Left ventricle myocardium inferior (tissue), 1 donor: ENCODE measurements at regions not wholly inside any gene's neighbourhood (a gene's known extent, or its start where the extent isn't known, plus 50 kb on each side); places are given as distances from the start of the nearest gene placed in this dataset.
A peak's percentile ranks its signal among the peaks of the same experiment; 100 is the strongest.

Source experiments
- DNase-seq: peaks from one replicate; pipeline ENCODE4 v3.0.0-alpha.2; 2020
- H3K27ac ChIP-seq: fragments of 200-600 bp; replicated peaks from 2 replicates; pipeline ENCODE4 v1.8.0; 2021
- H3K27me3 ChIP-seq: fragments of 200-600 bp; 2 replicates; pipeline ENCODE4 v1.8.0; 2021; ENCODE audit warnings: low read depth
- H3K36me3 ChIP-seq: fragments of 200-600 bp; 2 replicates; pipeline ENCODE4 v1.8.0; 2021
- H3K4me1 ChIP-seq: fragments of 200-600 bp; 2 replicates; pipeline ENCODE4 v1.8.0; 2021
- H3K4me3 ChIP-seq: fragments of 200-600 bp; 2 replicates; pipeline ENCODE4 v1.8.0; 2021; ENCODE audit warnings: mild to moderate bottlenecking, moderate library complexity
- H3K9me3 ChIP-seq: fragments of 200-600 bp; replicated peaks from 2 replicates; pipeline ENCODE4 v1.8.0; 2021
- CTCF ChIP-seq: fragments of 200-600 bp; IDR thresholded peaks from 2 replicates; pipeline ENCODE4 v1.8.0; 2021; ENCODE audit warnings: antibody characterized with exemption, mild to moderate bottlenecking, borderline replicate concordance
- intact Hi-C: fragments of 100-400 bp; cut with micrococcal nuclease; formaldehyde crosslinking; loops from one replicate; pipeline ENCODE4 v1.11.0; 2022
- donor health status: DM: no; HTN: yes; CAD: no; lungs with severe emphysema.

- H3K27me3 ChIP-seq = peaks cover 28% of the 10 kb centered on the region
- peaks cover 7% of the 10 kb centered on the region for H3K4me1 ChIP-seq
- H3K9me3 ChIP-seq = no peaks in the 10 kb centered on the region
- intact Hi-C loops = no loop called here
- H3K4me3 ChIP-seq = no peak overlapping the region
- peak overlapping the region; percentile 2 for H3K27ac ChIP-seq
- no peak for DNase-seq
- no peaks in the 10 kb centered on the region for H3K36me3 ChIP-seq
- no peak for TF ChIP-seq CTCF
Measured at GRCh38 chr9:79813258-79813638, 241.5 kb downstream of the TLE4 start.

GRCh38 chr9:79812507-79813257, 240.9 kb downstream of the TLE4 start:
- intact Hi-C loops = no loop called here
- Histone ChIP-seq H3K4me3 (peak overlapping the region; percentile 29), H3K27ac (peak overlapping the region; percentile 2)

GRCh38 chr9:79812099-79812498, 240.3 kb downstream of the TLE4 start:
- H3K4me3 ChIP-seq = no peak overlapping the region
- no peaks in the 10 kb centered on the region for H3K36me3 ChIP-seq
- intact Hi-C loops = no loop called here
- no peaks in the 10 kb centered on the region for H3K9me3 ChIP-seq
- H3K27ac ChIP-seq = no peak overlapping the region
- no peaks in the 10 kb centered on the region for H3K4me1 ChIP-seq
- DNase-seq = no peak
- peaks cover 26% of the 10 kb centered on the region for H3K27me3 ChIP-seq
- TF ChIP-seq CTCF = no peak

More at GRCh38 chr9:79812507-79813257, 240.9 kb downstream of the TLE4 start:
- no peak for DNase-seq
- Histone ChIP-seq H3K9me3 (no peaks in the 10 kb centered on the region), H3K36me3 (no peaks in the 10 kb centered on the region), H3K4me1 (peaks cover 2% of the 10 kb centered on the region), H3K27me3 (peaks cover 28% of the 10 kb centered on the region)
- TF ChIP-seq CTCF = no peak

GRCh38 chr9:79809931-79810330, 238.2 kb downstream of the TLE4 start:
- Histone ChIP-seq H3K9me3 (no peaks in the 10 kb centered on the region), H3K4me1 (no peaks in the 10 kb centered on the region), H3K4me3 (no peak overlapping the region), H3K36me3 (no peaks in the 10 kb centered on the region), H3K27ac (peak overlapping the region; percentile 0), H3K27me3 (peaks cover 8% of the 10 kb centered on the region)
- TF ChIP-seq CTCF = no peak
- no peak for DNase-seq
- intact Hi-C loops = no loop called here

GRCh38 chr9:79809316-79809876, 237.6 kb downstream of the TLE4 start:
- intact Hi-C loops = no loop called here

More at GRCh38 chr9:79809316-79809876, 237.6 kb downstream of the TLE4 start:
- no peaks in the 10 kb centered on the region for H3K9me3 ChIP-seq
- no peak overlapping the region for H3K4me3 ChIP-seq
- TF ChIP-seq CTCF = no peak
- H3K27ac ChIP-seq = no peak overlapping the region
- no peaks in the 10 kb centered on the region for H3K4me1 ChIP-seq
- no peaks in the 10 kb centered on the region for H3K36me3 ChIP-seq
- H3K27me3 ChIP-seq = peaks cover 5% of the 10 kb centered on the region
- DNase-seq = no peak
